ENCODE measurements at regions not wholly inside any gene's neighbourhood (a gene's known extent, or its start where the extent isn't known, plus 50 kb on each side); places are given as distances from the start of the nearest gene placed in this dataset.

- TF ChIP-seq CTCF (IDR thresholded peaks at IDR 0.05; ENCODE audit: insufficient read depth, low read depth, low read length) = no peak
- no peak for TF ChIP-seq EZH2 (IDR thresholded peaks at IDR 0.05; ENCODE audit: insufficient read depth, low read length)
These were observed 217.8 kb downstream of the SOX2 start for GRCh38 chr3:181929501-181929900.

Measured in astrocyte (in vitro differentiated cells and primary cell).